Breast epithelium (tissue), 3 donors: ENCODE measurements at regions not wholly inside any gene's neighbourhood (a gene's known extent, or its start where the extent isn't known, plus 50 kb on each side); places are given as distances from the start of the nearest gene placed in this dataset.

Experiments used
- POLR2A ChIP-seq: fragments of 450-650 bp; IDR thresholded peaks from one replicate; pipeline ENCODE4 v1.6.1; 2016; ENCODE audit warnings: antibody characterized with exemption, mild to moderate bottlenecking, moderate library complexity
- POLR2AphosphoS5 ChIP-seq, 3 donors: sonication (generic); formaldehyde crosslinking; IDR thresholded peaks; one replicate each; pipeline ENCODE4 v1.6.1; 2017; ENCODE audit warnings: antibody characterized with exemption in 3 of 3
- TF ChIP-seq, protein P1 (sequence below), 3 donors: fragments of 450-650 bp; IDR thresholded peaks; one replicate each; pipeline ENCODE4 v1.5.1; 2016 to 2017; ENCODE audit warnings: antibody characterized with exemption in 3 of 3, mild to moderate bottlenecking in 3 of 3, moderate library complexity in 3 of 3

DNA sequence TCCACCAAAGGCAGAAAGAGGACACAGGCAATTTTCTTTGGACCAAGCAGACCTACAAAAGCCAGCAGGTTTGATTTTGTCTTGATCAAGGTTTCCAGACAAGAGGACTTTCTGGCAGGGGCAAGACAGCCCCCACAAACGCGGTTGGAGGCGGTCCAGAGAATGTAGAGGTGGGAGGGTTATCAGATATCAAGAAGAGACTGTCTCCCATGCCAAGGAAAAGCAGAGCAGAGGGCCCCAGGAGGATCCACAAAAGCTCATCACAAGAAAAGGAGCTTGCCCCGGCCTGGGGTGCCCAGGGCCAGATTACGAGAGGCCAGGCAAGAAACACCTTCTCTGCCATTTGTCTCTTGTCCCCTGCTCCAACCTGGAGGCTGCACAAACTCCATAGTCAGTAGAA, 538.9 kb downstream of the BNC2 start:
- TF ChIP-seq POLR2AphosphoS5 (IDR thresholded peaks at IDR 0.05) (no peak), POLR2A (no peak)
- TF ChIP-seq, protein P1, sequence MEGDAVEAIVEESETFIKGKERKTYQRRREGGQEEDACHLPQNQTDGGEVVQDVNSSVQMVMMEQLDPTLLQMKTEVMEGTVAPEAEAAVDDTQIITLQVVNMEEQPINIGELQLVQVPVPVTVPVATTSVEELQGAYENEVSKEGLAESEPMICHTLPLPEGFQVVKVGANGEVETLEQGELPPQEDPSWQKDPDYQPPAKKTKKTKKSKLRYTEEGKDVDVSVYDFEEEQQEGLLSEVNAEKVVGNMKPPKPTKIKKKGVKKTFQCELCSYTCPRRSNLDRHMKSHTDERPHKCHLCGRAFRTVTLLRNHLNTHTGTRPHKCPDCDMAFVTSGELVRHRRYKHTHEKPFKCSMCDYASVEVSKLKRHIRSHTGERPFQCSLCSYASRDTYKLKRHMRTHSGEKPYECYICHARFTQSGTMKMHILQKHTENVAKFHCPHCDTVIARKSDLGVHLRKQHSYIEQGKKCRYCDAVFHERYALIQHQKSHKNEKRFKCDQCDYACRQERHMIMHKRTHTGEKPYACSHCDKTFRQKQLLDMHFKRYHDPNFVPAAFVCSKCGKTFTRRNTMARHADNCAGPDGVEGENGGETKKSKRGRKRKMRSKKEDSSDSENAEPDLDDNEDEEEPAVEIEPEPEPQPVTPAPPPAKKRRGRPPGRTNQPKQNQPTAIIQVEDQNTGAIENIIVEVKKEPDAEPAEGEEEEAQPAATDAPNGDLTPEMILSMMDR (IDR thresholded peaks at IDR 0.05), result no peak
